GM19468 (cell line): ENCODE measurements at regions not wholly inside any gene's neighbourhood (a gene's known extent, or its start where the extent isn't known, plus 50 kb on each side); places are given as distances from the start of the nearest gene placed in this dataset.
"Not testable (repeated sequence)": the region's sequence is repeated elsewhere in the genome, so short reads cannot be mapped to it uniquely, and the experiment has no call there.

Source experiments
- ATAC-seq: cut with Tn5 transposase; IDR thresholded peaks from one replicate; pipeline ENCODE4 v1.9.1; 2021; ENCODE audit warnings: mild to moderate bottlenecking, moderate library complexity, moderate number of reproducible peaks; ENCODE audit not compliant: unreplicated experiment; ENCODE audit errors: extremely low read depth

GRCh38 chr7:108920490-108920889 is 350.8 kb downstream of the DNAJB9 start:
- ATAC-seq = no peak

GRCh38 chr7:108943048-108943447 is 373.4 kb downstream of the DNAJB9 start:
- not testable (repeated sequence) for ATAC-seq

- ATAC-seq = no peak
These were observed 377.9 kb downstream of the DNAJB9 start for GRCh38 chr7:108947526-108947925.

GRCh38 chr7:108972004-108972403 is 402.3 kb downstream of the DNAJB9 start:
- no peak for ATAC-seq

- ATAC-seq = no peak
These were observed 403.4 kb downstream of the DNAJB9 start for GRCh38 chr7:108973075-108973474.

- ATAC-seq = no peak
These were observed 405.0 kb downstream of the DNAJB9 start for GRCh38 chr7:108974641-108975040.

GRCh38 chr7:108985037-108985436 is 415.4 kb downstream of the DNAJB9 start:
- ATAC-seq = no peak

- no peak for ATAC-seq
These were observed 419.6 kb downstream of the DNAJB9 start for GRCh38 chr7:108989319-108989718.

GRCh38 chr7:108997480-108997879 is 427.8 kb downstream of the DNAJB9 start:
- ATAC-seq = no peak

GRCh38 chr7:109003742-109004141 is 434.1 kb downstream of the DNAJB9 start:
- no peak for ATAC-seq

GRCh38 chr7:109009636-109010035 is 440.0 kb downstream of the DNAJB9 start:
- ATAC-seq = no peak

- no peak for ATAC-seq
These were observed 450.6 kb downstream of the DNAJB9 start for GRCh38 chr7:109020251-109020650.

GRCh38 chr7:109021390-109021789 is 451.7 kb downstream of the DNAJB9 start:
- no peak for ATAC-seq

- ATAC-seq = no peak
These were observed 460.2 kb downstream of the DNAJB9 start for GRCh38 chr7:109029866-109030265.

- no peak for ATAC-seq
These were observed 475.0 kb downstream of the DNAJB9 start for GRCh38 chr7:109044691-109045090.

- no peak for ATAC-seq
These were observed 479.7 kb downstream of the DNAJB9 start for GRCh38 chr7:109049366-109049765.

GRCh38 chr7:109059089-109059488 is 489.4 kb downstream of the DNAJB9 start:
- ATAC-seq = no peak

- ATAC-seq = no peak
These were observed 493.1 kb downstream of the DNAJB9 start for GRCh38 chr7:109062798-109063197.

- no peak for ATAC-seq
These were observed 503.9 kb downstream of the DNAJB9 start for GRCh38 chr7:109073543-109073942.

- ATAC-seq = no peak
These were observed 506.8 kb downstream of the DNAJB9 start for GRCh38 chr7:109076396-109076972.

- ATAC-seq = no peak
These were observed 521.4 kb downstream of the DNAJB9 start for GRCh38 chr7:109091042-109091441.

- no peak for ATAC-seq
These were observed 522.6 kb downstream of the DNAJB9 start for GRCh38 chr7:109092268-109092667.

GRCh38 chr7:109101332-109101731 is 531.7 kb downstream of the DNAJB9 start:
- ATAC-seq = no peak
